Epithelial cell of proximal tubule (primary cell): ENCODE measurements at regions not wholly inside any gene's neighbourhood (a gene's known extent, or its start where the extent isn't known, plus 50 kb on each side); places are given as distances from the start of the nearest gene placed in this dataset.

ENCODE experiments used
- DNase-seq: peaks from one replicate; pipeline ENCODE4 v3.0.0-alpha.2; 2011; ENCODE audit warnings: low read depth
- H3K4me3 ChIP-seq: 2 replicates; pipeline ENCODE4 v1.5.1; 2011; ENCODE audit warnings: low read depth, mild to moderate bottlenecking, low read length
- CTCF ChIP-seq: conservative IDR thresholded peaks from 2 replicates; pipeline ENCODE4 v1.5.1; 2012; ENCODE audit warnings: low read depth, mild to moderate bottlenecking, low read length

- DNase-seq: no peak
- no peak overlapping the region for H3K4me3 ChIP-seq
- TF ChIP-seq CTCF: no peak
Observed at GRCh38 chr5:58133631-58134296, 326.1 kb downstream of the PLK2 start.

- TF ChIP-seq CTCF: no peak
- no peak overlapping the region for H3K4me3 ChIP-seq
- DNase-seq: no peak
Observed at GRCh38 chr5:58133216-58133615, 326.7 kb downstream of the PLK2 start.

- H3K4me3 ChIP-seq: no peak overlapping the region
- TF ChIP-seq CTCF: no peak
- no peak for DNase-seq
Observed at GRCh38 chr5:58127255-58128220, 332.3 kb downstream of the PLK2 start.

- DNase-seq: no peak
- H3K4me3 ChIP-seq: no peak overlapping the region
- TF ChIP-seq CTCF: no peak
Observed at GRCh38 chr5:58123501-58123900, 336.4 kb downstream of the PLK2 start.

GRCh38 chr5:58122848-58123392, 337.0 kb downstream of the PLK2 start:
- DNase-seq: no peak
- no peak for TF ChIP-seq CTCF
- H3K4me3 ChIP-seq: no peak overlapping the region

GRCh38 chr5:58122157-58122556, 337.7 kb downstream of the PLK2 start:
- no peak overlapping the region for H3K4me3 ChIP-seq
- TF ChIP-seq CTCF: no peak
- DNase-seq: no peak
